ENCODE measurements at regions not wholly inside any gene's neighbourhood (a gene's known extent, or its start where the extent isn't known, plus 50 kb on each side); places are given as distances from the start of the nearest gene placed in this dataset.

- TF ChIP-seq FOXP2 (optimal IDR thresholded peaks at IDR 0.05; ENCODE audit: borderline replicate concordance, extremely low read depth, extremely low read length, insufficient read depth) (no peak), SIN3A (IDR thresholded peaks at IDR 0.05; ENCODE audit: borderline replicate concordance, insufficient read depth, low read length) (no peak), TAF1 (IDR thresholded peaks at IDR 0.05; ENCODE audit: borderline replicate concordance, insufficient read depth, low read length) (no peak), POLR2AphosphoS5 (IDR thresholded peaks at IDR 0.05; ENCODE audit: low read depth, low read length) (no peak)
- TF ChIP-seq, protein P1, sequence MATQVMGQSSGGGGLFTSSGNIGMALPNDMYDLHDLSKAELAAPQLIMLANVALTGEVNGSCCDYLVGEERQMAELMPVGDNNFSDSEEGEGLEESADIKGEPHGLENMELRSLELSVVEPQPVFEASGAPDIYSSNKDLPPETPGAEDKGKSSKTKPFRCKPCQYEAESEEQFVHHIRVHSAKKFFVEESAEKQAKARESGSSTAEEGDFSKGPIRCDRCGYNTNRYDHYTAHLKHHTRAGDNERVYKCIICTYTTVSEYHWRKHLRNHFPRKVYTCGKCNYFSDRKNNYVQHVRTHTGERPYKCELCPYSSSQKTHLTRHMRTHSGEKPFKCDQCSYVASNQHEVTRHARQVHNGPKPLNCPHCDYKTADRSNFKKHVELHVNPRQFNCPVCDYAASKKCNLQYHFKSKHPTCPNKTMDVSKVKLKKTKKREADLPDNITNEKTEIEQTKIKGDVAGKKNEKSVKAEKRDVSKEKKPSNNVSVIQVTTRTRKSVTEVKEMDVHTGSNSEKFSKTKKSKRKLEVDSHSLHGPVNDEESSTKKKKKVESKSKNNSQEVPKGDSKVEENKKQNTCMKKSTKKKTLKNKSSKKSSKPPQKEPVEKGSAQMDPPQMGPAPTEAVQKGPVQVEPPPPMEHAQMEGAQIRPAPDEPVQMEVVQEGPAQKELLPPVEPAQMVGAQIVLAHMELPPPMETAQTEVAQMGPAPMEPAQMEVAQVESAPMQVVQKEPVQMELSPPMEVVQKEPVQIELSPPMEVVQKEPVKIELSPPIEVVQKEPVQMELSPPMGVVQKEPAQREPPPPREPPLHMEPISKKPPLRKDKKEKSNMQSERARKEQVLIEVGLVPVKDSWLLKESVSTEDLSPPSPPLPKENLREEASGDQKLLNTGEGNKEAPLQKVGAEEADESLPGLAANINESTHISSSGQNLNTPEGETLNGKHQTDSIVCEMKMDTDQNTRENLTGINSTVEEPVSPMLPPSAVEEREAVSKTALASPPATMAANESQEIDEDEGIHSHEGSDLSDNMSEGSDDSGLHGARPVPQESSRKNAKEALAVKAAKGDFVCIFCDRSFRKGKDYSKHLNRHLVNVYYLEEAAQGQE (IDR thresholded peaks at IDR 0.05; ENCODE audit: insufficient read depth in 1 of 2, low read depth in 2 of 2, low read length in 2 of 2) = no peak
These were observed 516.6 kb downstream of the PTPRC start for GRCh38 chr1:199155166-199156019.

DNA sequence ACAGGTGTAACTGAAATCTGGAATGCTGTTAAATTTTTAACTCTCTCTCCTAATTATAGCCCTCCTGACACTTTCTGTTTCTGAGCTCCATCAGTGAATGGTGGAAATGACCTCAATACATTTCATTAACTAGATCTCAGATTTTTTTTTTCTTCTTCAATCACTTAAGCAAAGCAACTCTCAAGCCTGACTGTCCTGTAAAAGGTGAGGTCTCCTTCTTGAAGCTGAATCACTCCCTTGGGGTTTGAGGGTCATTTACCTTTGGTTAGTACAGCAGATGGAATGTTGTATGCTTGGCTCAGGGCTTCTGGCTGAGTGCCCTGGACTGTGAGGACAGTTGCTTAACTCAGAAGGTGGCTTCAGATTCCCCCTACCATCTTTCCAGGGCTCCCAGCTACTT lies 518.7 kb downstream of the PTPRC start:
- TF ChIP-seq, protein P1 (IDR thresholded peaks at IDR 0.05; ENCODE audit: insufficient read depth in 1 of 2, low read depth in 2 of 2, low read length in 2 of 2) = no peak
- TF ChIP-seq SIN3A (IDR thresholded peaks at IDR 0.05; ENCODE audit: borderline replicate concordance, insufficient read depth, low read length) (no peak), FOXP2 (optimal IDR thresholded peaks at IDR 0.05; ENCODE audit: borderline replicate concordance, extremely low read depth, extremely low read length, insufficient read depth) (no peak), POLR2AphosphoS5 (IDR thresholded peaks at IDR 0.05; ENCODE audit: low read depth, low read length) (no peak), TAF1 (IDR thresholded peaks at IDR 0.05; ENCODE audit: borderline replicate concordance, insufficient read depth, low read length) (no peak)

DNA sequence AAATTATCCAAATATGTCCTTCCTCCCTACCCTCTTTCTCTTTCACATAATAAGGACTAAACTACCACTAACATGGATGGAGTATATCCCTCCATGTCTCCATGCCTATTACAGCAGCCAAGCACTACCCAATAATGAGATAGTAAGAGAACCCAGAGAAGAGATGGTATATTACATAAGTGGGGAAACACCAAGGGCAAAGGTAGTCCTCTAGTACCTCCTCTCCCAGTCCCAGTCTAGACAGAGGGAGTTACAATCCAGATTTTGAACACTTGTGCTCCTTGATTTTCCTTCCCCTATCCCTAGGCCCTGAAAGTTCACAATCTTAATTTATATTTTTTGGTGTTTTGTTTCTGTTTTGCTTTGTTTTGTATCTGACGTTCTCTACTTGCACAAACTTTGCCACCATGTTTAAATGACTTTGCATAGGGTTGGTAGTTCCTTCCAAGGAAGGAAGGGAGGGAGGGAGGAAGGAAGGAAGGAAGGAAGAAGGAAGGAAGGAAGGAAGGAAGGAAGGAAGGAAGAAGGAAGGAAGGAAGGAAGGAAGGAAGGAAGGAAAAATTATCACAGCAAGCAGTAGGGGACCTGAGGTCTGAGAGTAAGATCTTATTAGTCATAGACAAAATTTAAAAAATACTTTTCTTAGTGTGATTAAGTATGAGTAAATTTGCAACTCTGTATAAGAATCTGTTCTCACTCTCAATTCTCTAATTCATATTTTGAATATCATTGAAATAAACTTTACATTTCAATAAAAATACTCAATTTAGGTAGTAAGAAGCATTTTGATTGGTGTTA lies 521.9 kb downstream of the PTPRC start:
- TF ChIP-seq FOXP2 (optimal IDR thresholded peaks at IDR 0.05; ENCODE audit: borderline replicate concordance, extremely low read depth, extremely low read length, insufficient read depth) = no peak
- no peak for TF ChIP-seq TAF1 (IDR thresholded peaks at IDR 0.05; ENCODE audit: borderline replicate concordance, insufficient read depth, low read length)
- no peak for TF ChIP-seq SIN3A (IDR thresholded peaks at IDR 0.05; ENCODE audit: borderline replicate concordance, insufficient read depth, low read length)
- no peak for TF ChIP-seq POLR2AphosphoS5 (IDR thresholded peaks at IDR 0.05; ENCODE audit: low read depth, low read length)
- TF ChIP-seq, protein P1 (IDR thresholded peaks at IDR 0.05; ENCODE audit: insufficient read depth in 1 of 2, low read depth in 2 of 2, low read length in 2 of 2) = no peak

- TF ChIP-seq FOXP2 (optimal IDR thresholded peaks at IDR 0.05; ENCODE audit: borderline replicate concordance, extremely low read depth, extremely low read length, insufficient read depth) (no peak), TAF1 (IDR thresholded peaks at IDR 0.05; ENCODE audit: borderline replicate concordance, insufficient read depth, low read length) (no peak), POLR2AphosphoS5 (IDR thresholded peaks at IDR 0.05; ENCODE audit: low read depth, low read length) (no peak), SIN3A (IDR thresholded peaks at IDR 0.05; ENCODE audit: borderline replicate concordance, insufficient read depth, low read length) (no peak)
- TF ChIP-seq, protein P1 (IDR thresholded peaks at IDR 0.05; ENCODE audit: insufficient read depth in 1 of 2, low read depth in 2 of 2, low read length in 2 of 2) = no peak
These were observed 522.5 kb downstream of the PTPRC start for GRCh38 chr1:199161319-199161680.

Data from PFSK-1 (cell line).